ENCODE measurements at regions not wholly inside any gene's neighbourhood (a gene's known extent, or its start where the extent isn't known, plus 50 kb on each side); places are given as distances from the start of the nearest gene placed in this dataset.
"Not testable (repeated sequence)": the region's sequence is repeated elsewhere in the genome, so short reads cannot be mapped to it uniquely, and the experiment has no call there.

GRCh38 chr7:68407460-68407859 is 1190.8 kb upstream of the AUTS2 start:
- no peak for DNase-seq (ENCODE audit: extremely low read depth, low read depth)
- no peak for TF ChIP-seq CTCF (IDR thresholded peaks at IDR 0.05; ENCODE audit: low read depth, low read length)

GRCh38 chr7:68408873-68409272 is 1189.4 kb upstream of the AUTS2 start:
- DNase-seq (ENCODE audit: extremely low read depth, low read depth): no peak
- TF ChIP-seq CTCF (IDR thresholded peaks at IDR 0.05; ENCODE audit: low read depth, low read length): no peak

GRCh38 chr7:68409851-68410250 is 1188.4 kb upstream of the AUTS2 start:
- TF ChIP-seq CTCF (IDR thresholded peaks at IDR 0.05; ENCODE audit: low read depth, low read length): no peak
- DNase-seq (ENCODE audit: extremely low read depth, low read depth): no peak

- DNase-seq (ENCODE audit: extremely low read depth, low read depth): not testable (repeated sequence)
These were observed 1187.6 kb upstream of the AUTS2 start for GRCh38 chr7:68410693-68411092.

GRCh38 chr7:68411742-68412141 is 1186.5 kb upstream of the AUTS2 start:
- no peak for TF ChIP-seq CTCF (IDR thresholded peaks at IDR 0.05; ENCODE audit: low read depth, low read length)
- no peak for DNase-seq (ENCODE audit: extremely low read depth, low read depth)

- DNase-seq (ENCODE audit: extremely low read depth, low read depth): no peak
- no peak for TF ChIP-seq CTCF (IDR thresholded peaks at IDR 0.05; ENCODE audit: low read depth, low read length)
These were observed 1183.4 kb upstream of the AUTS2 start for GRCh38 chr7:68414631-68415425.

- no peak for DNase-seq (ENCODE audit: extremely low read depth, low read depth)
- TF ChIP-seq CTCF (IDR thresholded peaks at IDR 0.05; ENCODE audit: low read depth, low read length): no peak
These were observed 1181.3 kb upstream of the AUTS2 start for GRCh38 chr7:68417002-68417401.

- no peak for DNase-seq (ENCODE audit: extremely low read depth, low read depth)
- no peak for TF ChIP-seq CTCF (IDR thresholded peaks at IDR 0.05; ENCODE audit: low read depth, low read length)
These were observed 1180.6 kb upstream of the AUTS2 start for GRCh38 chr7:68417659-68418058.

Measured in AG09319 (cell line).